HG03521 (cell line): ENCODE measurements at regions not wholly inside any gene's neighbourhood (a gene's known extent, or its start where the extent isn't known, plus 50 kb on each side); places are given as distances from the start of the nearest gene placed in this dataset.
"Not testable (repeated sequence)": the region's sequence is repeated elsewhere in the genome, so short reads cannot be mapped to it uniquely, and the experiment has no call there.

Source experiments
- ATAC-seq: cut with Tn5 transposase; IDR thresholded peaks from one replicate; pipeline ENCODE4 v1.9.1; 2021; ENCODE audit warnings: mild to moderate bottlenecking, moderate library complexity; ENCODE audit not compliant: unreplicated experiment

DNA sequence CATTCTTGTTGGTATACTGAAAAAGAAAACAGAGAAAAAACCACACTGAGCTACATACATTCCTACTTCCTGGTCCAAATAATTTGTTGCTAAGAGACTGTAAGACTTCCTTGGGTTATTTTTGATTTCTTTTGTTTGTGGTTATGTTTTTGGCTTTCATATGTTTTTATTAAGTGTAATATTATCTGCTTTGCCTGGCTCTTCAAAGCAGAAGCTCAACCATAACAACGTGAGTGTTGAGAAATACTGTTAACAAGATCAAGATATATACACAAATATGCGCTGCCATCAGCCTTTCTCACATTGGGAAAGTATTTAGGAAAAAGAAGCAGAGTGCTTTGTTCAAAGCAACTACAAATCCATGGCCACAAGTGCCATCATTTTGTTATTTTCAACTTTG lies 556.2 kb upstream of the CBLB start:
- no peak for ATAC-seq

DNA sequence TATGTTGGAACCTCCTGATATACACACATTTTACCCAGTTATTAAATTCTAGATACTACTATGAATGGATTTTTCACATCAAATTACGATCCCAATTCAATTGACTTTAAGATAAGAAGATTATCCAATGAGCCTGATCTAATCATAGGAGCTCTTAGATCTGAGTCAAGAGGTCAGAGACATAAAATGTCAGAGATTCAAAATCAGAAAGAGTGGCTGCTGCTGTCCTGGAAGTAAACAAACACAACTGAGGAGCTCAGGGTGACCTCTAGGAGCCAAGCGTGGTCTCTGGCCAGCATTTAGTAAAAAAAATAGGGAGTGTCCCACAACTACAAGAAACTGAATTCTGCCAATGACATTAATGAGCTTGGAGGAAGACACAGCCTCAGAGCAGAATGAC lies 557.1 kb upstream of the CBLB start:
- no peak for ATAC-seq

DNA sequence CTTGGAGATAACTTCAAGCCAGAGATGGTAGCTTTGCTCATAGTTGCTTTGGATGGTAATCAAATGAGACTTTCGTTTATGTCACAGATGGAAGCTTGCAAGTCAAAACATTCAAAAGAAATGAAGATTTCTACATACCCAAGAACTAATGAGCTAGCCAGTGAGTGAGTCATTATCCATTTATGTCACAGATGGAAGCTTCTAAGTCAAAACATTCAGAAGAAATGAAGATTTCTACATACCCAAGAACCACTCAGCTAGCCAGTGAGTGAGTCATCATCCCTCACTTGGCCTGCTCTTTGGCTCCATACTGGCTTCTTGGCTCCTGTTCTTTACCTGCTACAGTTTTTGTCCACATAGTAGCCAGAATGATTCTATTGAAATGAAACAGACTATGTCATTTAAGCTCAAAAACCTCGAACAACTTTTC lies 559.8 kb upstream of the CBLB start:
- no peak for ATAC-seq

DNA sequence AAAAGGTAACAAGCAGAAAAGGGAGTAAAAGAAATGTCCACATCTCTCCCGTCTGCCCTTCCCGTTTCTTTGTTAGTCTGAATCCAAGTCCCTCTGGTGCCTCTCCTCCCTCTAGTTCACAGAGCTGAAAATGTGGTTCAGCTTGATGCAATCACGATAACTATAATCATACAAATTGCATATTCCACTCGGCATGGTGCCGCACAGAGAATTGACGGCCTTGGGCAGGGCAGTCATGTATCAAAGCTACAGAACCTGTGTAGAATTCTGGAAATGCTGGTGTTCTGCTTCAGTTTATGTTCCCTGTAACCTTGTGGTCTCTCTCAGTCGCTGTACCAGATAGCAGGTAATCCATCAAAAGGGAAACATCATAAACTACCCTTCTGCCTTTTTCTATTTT lies 562.9 kb upstream of the CBLB start:
- no peak for ATAC-seq

DNA sequence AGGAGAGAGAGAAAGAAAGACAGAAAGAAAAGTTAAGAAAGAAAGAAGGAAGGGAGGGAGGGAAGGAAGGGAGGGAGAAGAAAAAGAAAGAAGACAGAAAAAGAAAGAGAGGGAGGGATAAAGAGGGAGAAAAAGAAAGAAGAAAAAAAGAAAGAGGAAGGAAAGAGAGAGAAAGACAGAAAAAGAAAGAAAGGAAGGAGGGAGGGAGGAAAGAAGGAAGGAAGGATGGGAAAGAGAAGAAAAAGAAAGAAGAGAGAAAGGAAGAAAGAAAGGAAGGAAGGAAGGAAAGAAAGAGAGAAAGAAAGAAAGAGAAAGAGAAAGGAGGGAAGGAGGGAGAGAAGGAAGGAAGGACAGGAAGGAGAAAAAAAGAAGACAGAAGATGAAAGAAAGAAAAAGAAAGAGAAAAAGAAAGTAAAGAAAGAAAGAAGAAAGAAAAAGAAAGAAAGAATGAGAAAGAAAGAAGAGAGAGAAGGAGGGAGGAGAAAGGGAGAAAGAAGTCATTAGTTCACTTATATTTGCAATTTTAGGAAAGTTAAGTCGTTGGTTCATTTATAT lies 567.2 kb upstream of the CBLB start:
- no peak for ATAC-seq

DNA sequence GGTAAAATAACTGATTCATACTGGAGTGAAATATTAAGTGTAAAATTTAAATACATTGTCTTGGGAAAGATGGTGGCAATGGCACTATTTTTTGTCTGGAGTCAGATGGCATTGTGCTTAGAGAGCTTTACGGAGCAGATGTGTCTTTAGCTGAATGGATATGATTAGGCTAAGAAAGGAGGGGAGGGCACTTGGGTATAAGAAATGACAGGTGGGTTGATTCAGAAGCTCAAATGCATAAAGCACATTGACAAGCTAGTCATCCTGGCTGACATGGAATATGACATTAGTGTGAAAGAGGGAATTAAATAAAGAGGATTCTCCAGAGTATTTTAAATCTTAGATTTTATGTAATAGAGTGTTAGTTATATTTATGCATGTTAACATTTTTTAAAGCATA lies 570.1 kb upstream of the CBLB start:
- no peak for ATAC-seq

DNA sequence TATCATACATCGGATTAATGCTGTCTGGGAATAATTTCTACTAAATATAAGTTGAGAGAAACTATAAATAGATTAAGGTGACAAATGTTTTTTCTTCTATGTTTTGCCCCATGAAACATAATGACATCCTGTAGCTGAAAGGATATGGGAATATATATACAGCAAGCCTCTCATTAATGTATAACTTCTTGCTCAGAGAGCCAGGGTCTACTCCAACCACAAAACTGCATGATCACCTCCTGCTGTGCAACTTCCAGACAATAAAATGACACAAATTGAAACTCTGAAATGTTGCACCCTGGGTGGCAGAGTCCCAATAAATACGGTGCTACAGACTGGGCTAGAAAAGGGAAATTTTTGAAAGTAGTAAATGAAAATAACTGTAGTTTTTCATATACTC lies 571.9 kb upstream of the CBLB start:
- no peak for ATAC-seq

DNA sequence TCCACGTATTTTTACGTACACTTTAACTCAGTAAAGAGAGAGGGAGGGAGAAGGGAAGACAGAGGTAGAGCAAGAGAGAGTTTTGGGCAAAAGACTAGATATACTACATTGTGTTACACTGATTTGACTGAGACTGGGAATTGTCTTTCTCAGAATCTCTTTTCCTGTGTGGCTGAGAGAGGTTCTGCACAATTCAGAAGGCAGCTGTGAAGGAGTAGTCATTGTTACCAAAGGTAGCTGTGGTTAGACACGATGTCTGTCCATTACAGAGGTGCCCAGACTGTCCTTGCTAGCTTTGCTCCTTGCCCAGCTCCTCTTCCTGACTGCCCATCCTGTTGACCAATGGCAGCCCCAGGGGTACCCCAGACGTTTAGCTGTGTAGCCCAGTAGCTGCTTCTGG lies 577.5 kb upstream of the CBLB start:
- no peak for ATAC-seq

DNA sequence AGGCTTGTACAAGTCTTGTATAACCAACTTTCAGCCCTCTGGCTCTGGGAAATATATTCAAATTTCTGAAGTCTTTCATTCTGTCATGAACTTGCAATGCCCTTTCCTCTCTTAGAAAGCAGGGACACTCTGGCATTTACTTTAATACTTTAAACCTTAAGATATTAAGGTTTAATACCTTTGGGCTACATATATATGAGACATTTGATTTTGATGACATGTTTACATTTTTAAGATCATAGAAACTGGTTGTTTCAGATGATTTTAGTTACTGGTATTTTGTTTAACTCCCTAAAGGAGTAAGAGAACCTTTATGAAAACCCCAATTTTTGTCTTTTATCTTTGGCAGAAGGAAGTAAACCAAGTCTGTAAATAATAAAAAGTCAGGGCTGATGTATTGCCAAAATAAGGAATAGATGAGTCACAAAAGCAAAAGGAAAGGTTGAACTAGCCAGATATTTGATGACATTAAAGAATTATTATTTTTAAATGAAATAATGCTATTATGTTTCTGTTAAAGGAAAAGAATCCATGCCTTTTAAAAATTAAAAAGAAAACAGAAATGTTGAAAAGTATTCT lies 579.0 kb upstream of the CBLB start:
- ATAC-seq = no peak

DNA sequence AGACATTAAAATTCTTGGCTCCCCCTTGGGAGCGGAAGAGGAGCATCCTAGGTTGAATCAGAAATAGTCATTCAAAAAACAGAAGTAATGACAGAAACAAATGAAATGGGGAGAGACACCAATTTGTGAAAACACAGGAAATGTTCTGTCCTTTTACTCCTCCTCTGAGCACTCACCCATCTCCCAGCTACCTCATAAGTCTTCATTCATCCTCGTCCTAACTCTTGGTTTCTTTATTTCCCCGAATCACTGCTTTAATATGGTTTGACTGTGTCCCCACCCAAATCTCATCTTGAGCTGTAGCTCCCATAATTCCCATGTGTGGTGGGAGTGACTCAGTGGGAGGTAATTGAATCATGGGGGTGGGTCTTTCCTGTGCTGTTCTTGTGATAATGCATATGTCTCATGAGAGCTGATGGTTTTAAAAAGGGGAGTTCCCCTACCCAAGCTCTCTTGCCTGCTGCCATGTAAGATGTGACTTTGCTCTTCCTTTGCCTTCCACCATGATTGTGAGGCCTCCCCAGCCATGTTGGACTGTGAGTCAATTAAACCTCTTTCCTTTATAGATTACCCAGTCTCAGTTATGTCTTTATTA lies 579.7 kb upstream of the CBLB start:
- ATAC-seq = not testable (repeated sequence)

DNA sequence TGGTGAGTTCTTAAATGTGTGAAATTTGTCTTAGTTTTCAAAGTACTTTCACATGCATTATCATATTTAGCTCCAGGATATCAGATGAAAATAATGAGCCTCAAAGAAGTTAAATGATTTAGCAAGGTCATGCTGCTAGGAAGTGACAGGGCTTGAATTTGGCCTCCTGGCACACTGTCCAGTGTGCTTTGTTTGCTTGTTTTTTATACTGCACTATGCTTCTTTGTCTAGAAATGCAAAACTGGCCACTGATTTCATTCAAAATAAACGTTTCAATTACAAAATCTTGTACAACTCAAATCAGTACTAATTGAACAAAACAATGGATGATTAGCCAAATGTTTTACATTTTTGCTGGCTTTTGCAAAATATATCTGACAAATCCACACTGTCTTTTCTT lies 583.3 kb upstream of the CBLB start:
- no peak for ATAC-seq

DNA sequence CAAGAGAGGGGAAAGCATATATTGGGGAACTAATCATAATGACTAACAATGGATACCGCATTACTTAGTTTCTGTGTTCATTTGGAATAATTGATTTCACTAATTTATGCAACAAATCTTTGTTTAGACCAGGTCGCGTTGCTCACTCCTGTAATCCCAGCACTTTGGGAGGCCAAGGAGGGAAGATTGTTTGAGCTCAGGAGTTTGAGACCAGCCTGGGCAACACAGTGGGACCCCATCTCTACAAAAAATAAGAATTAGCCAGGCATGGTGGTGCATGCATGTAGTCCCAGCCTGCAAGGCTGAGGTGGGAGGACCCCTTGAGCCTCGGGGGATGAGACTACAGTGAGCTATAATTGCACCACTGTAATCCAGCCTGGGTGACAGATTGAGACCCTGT lies 585.7 kb upstream of the CBLB start:
- no peak for ATAC-seq

DNA sequence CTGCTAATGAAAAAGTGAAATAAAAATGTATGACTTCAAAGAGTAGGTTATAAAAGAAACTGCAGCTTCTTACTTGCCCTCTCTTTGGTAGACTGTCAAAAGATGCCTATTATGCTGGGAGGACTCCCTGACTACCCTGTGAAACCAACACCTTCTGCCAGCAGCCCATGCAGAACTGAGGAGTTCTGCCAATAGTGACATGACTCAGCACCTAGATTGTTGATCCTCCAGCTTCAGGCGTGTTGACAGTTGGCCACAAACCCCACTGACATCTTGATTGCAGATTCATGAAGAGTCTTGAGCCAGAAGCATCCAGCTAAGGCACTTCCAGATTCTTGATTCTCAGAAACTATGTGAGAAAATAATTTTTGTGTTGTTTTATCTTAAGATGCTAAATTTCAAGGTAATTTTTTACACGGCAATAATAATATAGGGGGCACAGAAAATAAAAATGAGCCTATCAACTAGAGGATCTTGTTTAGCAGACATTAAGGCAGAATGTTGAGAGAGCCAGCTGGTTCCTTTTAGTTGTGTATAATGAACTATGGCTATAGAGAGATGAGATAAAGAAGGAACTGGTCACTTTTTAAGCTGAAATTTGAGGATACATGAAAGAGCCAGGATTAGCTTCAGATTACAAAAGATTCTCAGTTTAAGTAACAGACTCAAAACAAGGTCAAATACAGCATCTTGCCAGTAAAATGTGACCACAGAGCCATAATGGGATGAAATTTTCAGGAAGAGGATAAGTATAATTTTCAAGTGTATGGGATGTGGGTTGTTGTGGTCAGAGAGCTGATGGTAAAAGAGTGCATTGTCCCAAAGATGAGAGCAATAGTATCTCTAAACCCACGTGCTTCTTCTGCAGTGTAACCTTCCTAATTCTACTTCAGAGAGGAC lies 588.7 kb upstream of the CBLB start:
- peak; percentile 94 for ATAC-seq

DNA sequence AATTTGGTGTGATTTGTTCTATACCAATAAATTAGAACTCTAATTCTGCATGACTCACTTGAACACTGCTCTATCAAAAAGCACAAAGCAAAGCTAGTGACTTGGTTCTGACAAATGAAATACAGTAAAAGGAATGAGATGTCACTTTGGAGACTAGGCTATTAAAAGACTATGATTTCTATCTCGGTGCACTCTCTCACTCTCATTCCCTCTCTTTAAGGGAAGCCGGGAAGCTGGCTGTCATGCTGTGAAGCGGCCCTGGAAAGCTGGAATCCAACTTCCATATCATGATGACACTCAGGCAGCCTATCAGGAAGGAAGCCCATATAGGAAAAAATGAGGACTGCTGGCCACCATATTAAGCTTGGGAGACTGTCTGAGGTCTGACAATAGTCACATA lies 590.1 kb upstream of the CBLB start:
- ATAC-seq = no peak

DNA sequence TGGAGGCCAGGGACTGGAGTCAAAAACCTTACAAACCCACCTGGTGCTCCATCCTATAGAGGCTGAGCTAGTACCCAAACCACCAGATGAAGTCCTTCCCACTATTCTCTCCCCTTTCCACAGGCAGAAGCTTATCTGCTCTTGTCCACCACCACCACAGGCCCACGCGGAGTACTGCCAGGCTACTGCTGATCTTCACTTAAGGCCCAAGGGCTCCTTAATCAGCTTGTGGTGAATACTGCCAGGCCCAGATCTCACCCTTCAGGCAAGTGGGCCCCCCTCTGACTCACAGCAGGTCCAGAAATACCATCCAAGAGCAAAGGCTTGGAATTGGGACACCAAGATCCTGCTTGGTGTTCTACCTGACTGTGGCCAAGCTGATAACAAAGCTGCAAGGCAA lies 598.1 kb upstream of the CBLB start:
- ATAC-seq = no peak

DNA sequence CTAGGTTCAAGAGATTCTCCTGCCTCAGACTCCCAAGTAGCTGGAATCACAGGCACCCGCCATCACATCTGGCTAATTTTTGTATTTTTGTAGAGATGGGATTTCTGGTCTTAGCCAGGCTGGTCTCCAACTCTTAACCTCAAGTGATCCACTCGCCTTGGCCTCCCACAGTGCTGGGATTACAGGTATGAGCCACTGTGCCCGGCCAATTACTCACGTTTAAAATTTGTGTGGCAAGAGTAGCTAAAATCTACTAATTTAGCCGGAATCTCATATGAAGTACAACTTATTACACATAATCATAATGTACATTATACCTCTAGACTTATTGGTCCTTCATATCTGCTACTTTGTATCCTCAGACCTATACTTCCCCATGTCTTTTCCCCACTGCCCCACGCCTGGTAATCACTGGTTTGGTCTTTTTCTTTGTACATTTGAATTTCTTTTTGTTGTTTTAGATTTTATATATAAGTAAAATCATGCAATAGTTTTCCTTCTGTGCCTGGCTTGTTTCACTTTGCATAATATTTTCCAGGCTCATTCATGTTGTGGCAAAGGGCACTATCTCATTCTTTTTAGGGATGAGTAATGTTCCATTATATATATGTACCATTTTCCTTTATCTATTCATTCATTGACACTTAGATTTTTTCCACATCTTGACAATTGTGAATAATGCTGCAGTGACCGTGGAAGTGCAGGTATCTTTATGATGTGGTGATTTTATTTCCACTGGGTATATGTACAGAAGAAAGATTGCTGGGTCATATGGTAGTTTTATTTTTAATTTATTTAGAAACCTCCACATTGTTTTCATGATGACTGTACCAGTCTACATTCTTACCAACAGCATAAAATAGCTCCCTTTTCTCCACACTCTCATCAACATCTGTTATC lies 605.0 kb upstream of the CBLB start:
- ATAC-seq = no peak

DNA sequence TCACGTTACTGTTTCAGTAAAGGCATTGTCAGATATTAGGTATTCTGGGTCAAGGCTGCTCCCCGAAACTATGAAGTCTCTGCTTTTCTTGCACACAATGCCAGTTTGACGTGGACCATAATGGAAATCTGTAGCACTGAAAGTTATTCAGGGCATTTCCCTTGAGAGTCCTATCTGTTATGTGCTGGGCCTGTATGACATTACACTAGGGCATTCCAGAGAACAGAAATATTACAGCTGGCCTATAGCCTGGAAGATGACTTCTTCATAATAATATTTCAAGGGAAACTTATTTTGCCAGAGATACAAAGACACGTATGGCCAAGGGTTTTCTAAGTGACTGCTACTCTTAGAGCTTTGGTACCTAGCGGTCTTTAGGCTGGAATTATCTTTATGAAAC lies 613.6 kb upstream of the CBLB start:
- no peak for ATAC-seq

DNA sequence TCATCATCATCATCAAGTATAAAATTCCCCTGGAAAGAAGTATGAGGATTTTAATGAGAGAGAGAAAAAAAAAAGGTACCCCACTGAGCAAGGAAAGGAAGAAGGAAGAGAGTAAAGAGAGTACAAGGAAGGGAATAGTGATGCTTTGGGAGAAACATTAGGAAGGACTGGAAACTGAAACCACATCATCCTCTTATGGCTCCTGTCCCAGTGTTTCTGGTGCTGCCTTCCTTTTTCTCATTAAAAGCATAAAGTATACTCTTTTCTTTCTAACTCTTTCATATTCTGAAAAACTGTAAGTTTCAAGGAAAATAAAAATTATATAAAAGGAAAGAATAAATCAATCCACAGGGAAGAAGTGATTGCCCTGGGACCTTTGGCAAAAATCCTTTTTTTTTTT lies 616.4 kb upstream of the CBLB start:
- no peak for ATAC-seq

DNA sequence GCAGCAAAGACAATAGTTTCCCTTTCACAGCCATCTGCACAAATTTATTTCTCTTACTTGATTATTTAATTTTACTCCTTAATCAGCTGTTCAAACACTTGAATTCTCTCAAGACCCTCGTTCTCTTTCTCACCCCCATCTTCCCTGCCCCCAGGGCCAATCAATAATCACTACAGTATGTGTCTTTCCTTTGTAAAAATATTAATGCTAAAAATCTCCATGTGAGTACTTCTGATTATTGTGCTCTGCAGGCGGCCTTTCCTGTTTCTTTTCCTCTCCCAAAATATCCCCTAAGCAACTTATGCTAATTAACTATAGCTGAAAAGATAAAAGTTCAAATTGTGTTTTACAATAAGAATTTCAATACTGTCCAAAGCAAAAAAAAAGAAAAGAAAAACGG lies 617.0 kb upstream of the CBLB start:
- ATAC-seq = no peak

DNA sequence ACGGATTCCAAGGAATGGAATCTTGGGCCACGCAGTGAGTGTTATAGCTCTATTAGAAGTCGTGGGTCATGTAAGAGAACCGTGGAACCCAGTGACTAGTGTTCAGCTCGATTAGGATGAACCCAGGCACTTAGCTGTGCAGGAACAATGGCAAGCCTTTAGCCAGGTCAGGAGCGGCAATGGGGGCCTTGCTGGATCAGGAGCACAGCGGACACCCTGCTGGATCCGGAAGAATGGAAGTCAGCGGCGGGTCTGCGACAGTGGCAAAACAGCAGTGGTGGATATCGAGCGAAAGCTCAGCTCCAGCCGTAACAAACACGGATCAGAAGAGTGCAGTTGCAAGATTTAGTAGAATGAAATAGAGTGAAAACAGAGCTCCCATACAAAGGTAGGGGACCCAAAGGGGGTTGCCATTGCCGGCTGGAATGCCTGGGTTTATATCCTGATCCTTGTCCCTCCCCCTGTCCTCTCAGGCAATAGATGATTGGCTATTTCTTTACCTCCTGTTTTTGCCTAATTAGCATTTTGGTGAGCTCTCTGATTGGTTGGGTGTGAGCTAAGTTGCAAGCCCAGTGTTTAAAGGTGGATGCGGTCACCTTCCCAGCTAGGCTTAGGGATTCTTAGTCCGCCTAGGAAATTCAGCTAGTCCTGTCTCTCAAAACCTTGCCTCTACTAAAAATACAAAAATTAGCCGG lies 618.3 kb upstream of the CBLB start:
- ATAC-seq = not testable (repeated sequence)
